Small intestine (tissue), 7 donors: ENCODE measurements at regions not wholly inside any gene's neighbourhood (a gene's known extent, or its start where the extent isn't known, plus 50 kb on each side); places are given as distances from the start of the nearest gene placed in this dataset.

Experiments
- DNase-seq, 2 donors: peaks; one replicate each; pipeline versions ENCODE4 v3.0.0 to v3.0.0-alpha.2; 2013
- FAIRE-seq: peaks from 2 replicates; lab custom pipeline; 2012; peaks lifted over from hg19 to GRCh38; lab: Jason Lieb, UNC
- H3K27ac ChIP-seq, 3 donors: one replicate each; pipeline ENCODE4 v1.5.1; 2013; ENCODE audit warnings: low read length in 2 of 3, mild to moderate bottlenecking in 2 of 3, control low read depth in 1 of 3, inconsistent platforms in 1 of 3, low read depth in 1 of 3, moderate library complexity in 1 of 3
- H3K27me3 ChIP-seq, 3 donors: one replicate each; pipeline ENCODE4 v1.6.1; 2013; ENCODE audit warnings: low read length in 3 of 3, inconsistent platforms in 1 of 3; ENCODE audit not compliant: control insufficient read depth in 3 of 3, insufficient read depth in 3 of 3
- H3K36me3 ChIP-seq, 3 donors: one replicate each; pipeline ENCODE4 v1.6.1; 2013; ENCODE audit warnings: low read length in 3 of 3, inconsistent platforms in 1 of 3, low read depth in 1 of 3, mild to moderate bottlenecking in 1 of 3, moderate library complexity in 1 of 3; ENCODE audit not compliant: control insufficient read depth in 3 of 3, insufficient read depth in 2 of 3
- H3K4me1 ChIP-seq, 3 donors: one replicate each; pipeline ENCODE4 v1.6.1; 2013; ENCODE audit warnings: low read length in 2 of 3, inconsistent platforms in 1 of 3, low read depth in 1 of 3, mild to moderate bottlenecking in 1 of 3, moderate library complexity in 1 of 3; ENCODE audit not compliant: control insufficient read depth in 3 of 3, insufficient read depth in 2 of 3
- H3K4me3 ChIP-seq, 3 donors: one replicate each; pipeline ENCODE4 v1.5.1; 2013; ENCODE audit warnings: low read length in 3 of 3, control low read depth in 1 of 3, inconsistent platforms in 1 of 3, low read depth in 1 of 3, mild to moderate bottlenecking in 1 of 3, moderate library complexity in 1 of 3
- H3K9me3 ChIP-seq, 2 donors: one replicate each; pipeline ENCODE4 v1.6.1; 2013; ENCODE audit warnings: low read depth in 1 of 2, low read length in 1 of 2; ENCODE audit not compliant: control insufficient read depth in 2 of 2, insufficient read depth in 1 of 2
- WGBS, 3 donors: extraction: QIAGEN DNeasy Blood & Tissue Kit; methylation state at CpG; one replicate each; pipeline ENCODE4 v1.1.7; 2013; 5-methylcytosine and 5-hydroxymethylcytosine counted together
- donor health status: healthy with polysubstance abuse.
- donor health status: control.
- donor health status: control.
- donor health status: Bipolar disorder and iron deficiency.
- donor health status: healthy.

DNA sequence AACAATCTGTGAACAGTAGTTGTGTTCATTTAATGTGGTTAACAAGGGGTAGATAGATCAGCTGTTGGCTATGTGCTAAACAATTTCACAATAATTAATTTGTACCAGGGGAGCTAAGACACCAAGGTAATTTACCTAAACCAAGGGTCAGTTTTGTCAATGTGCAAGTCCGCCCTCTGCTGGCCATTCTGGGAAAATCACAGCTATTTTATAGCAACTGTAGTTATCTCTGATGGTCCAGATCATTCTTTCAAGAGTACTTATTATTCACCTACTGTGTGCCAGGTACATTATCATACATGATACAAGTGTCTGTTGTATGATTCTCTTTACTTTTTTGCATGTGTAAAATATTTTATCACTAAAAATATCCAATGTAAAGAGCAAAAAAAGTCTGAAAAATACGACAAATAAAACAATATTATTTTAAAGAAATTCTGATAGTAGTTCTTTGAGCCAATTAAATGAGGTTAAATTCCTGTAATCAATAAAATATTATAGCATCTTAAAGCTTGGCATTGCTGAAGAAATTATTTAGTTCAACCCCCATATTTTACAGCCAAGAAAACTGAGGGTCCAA is 312.3 kb upstream of the FAM78B start:
- H3K27me3 ChIP-seq = no peaks in the 10 kb centered on the region
- H3K4me1 ChIP-seq = no peaks in the 10 kb centered on the region
- no peak overlapping the region for H3K4me3 ChIP-seq
- DNase-seq (peak; percentile 60 to 61), FAIRE-seq (peak; percentile 10)
- H3K36me3 ChIP-seq = no peaks in the 10 kb centered on the region
- 42 to 47% (median 46%) methylated on average over 2 of the region's 2 CpGs for WGBS, 3 donors
- H3K9me3 ChIP-seq = no peaks in the 10 kb centered on the region
- H3K27ac ChIP-seq = no peak overlapping the region

- no peaks in the 10 kb centered on the region for H3K9me3 ChIP-seq
- H3K4me1 ChIP-seq = no peaks in the 10 kb centered on the region
- no peaks in the 10 kb centered on the region for H3K36me3 ChIP-seq
- DNase-seq (no peak), FAIRE-seq (no peak)
- no peak overlapping the region for H3K27ac ChIP-seq
- no peaks in the 10 kb centered on the region for H3K27me3 ChIP-seq
- H3K4me3 ChIP-seq = no peak overlapping the region
These were observed 317.7 kb upstream of the FAM78B start for GRCh38 chr1:166484471-166484870.

- Histone ChIP-seq H3K4me1 (no peaks in the 10 kb centered on the region), H3K27me3 (no peaks in the 10 kb centered on the region), H3K4me3 (no peak overlapping the region), H3K9me3 (no peaks in the 10 kb centered on the region), H3K36me3 (no peaks in the 10 kb centered on the region), H3K27ac (no peak overlapping the region)
- no peak for FAIRE-seq
- no peak for DNase-seq
- 55 to 61% (median 59%) methylated on average over 6 of the region's 6 CpGs for WGBS, 3 donors
These were observed 318.1 kb upstream of the FAM78B start for GRCh38 chr1:166484871-166485270.

GRCh38 chr1:166485620-166486019 is 318.8 kb upstream of the FAM78B start:
- DNase-seq (no peak), FAIRE-seq (no peak)
- no peaks in the 10 kb centered on the region for H3K27me3 ChIP-seq
- no peaks in the 10 kb centered on the region for H3K36me3 ChIP-seq
- no peaks in the 10 kb centered on the region for H3K9me3 ChIP-seq
- 90 to 100% (median 100%) methylated on average over 1 of the region's 1 CpG for WGBS, 3 donors
- no peak overlapping the region for H3K4me3 ChIP-seq
- no peak overlapping the region for H3K27ac ChIP-seq
- H3K4me1 ChIP-seq = no peaks in the 10 kb centered on the region

DNA sequence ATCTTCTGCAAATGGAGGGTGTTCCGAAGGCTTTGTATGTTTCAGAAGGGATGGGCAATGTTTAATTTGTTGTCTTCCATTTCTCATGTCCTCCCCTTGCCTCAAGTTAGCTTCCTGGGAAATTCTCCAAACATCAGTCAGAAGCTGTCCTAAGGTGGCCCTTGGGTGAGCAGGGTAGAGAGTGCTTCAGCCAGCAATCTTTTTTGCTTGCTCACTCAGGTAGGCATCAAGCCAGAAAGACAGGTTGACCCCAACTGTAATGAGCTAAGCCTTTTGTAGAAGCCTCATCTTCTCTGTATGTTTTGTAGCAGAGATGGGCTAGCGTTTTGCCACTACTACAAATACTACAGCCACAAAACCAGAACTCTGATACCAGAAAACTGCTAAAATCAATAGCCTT is 321.5 kb upstream of the FAM78B start:
- WGBS, 3 donors = 87 to 98% (median 92%) methylated on average over 2 of the region's 2 CpGs
- FAIRE-seq = no peak

GRCh38 chr1:166489356-166489669 is 322.5 kb upstream of the FAM78B start:
- Histone ChIP-seq H3K27ac (peak overlapping the region in 2 of 3 donors; percentile 73 to 86), H3K4me1 (no peaks in the 10 kb centered on the region), H3K4me3 (no peak overlapping the region), H3K9me3 (no peaks in the 10 kb centered on the region), H3K27me3 (no peaks in the 10 kb centered on the region), H3K36me3 (no peaks in the 10 kb centered on the region)
- DNase-seq (no peak), FAIRE-seq (no peak)
- 76 to 83% (median 77%) methylated on average over 2 of the region's 2 CpGs for WGBS, 3 donors

More for the DNA sequence above, 321.5 kb upstream of the FAM78B start:
- Histone ChIP-seq H3K9me3 (no peaks in the 10 kb centered on the region), H3K27ac (no peak overlapping the region), H3K36me3 (no peaks in the 10 kb centered on the region), H3K4me3 (no peak overlapping the region), H3K4me1 (no peaks in the 10 kb centered on the region), H3K27me3 (no peaks in the 10 kb centered on the region)
- no peak for DNase-seq

- Histone ChIP-seq H3K4me3 (peak overlapping the region in 2 of 3 donors; percentile 7 to 28), H3K27ac (peak overlapping the region in 2 of 3 donors; percentile 73 to 86), H3K27me3 (no peaks in the 10 kb centered on the region), H3K36me3 (no peaks in the 10 kb centered on the region), H3K9me3 (no peaks in the 10 kb centered on the region), H3K4me1 (no peaks in the 10 kb centered on the region)
- DNase-seq (peak in 1 of 2 donors; percentile 84), FAIRE-seq (no peak)
- 15 to 44% (median 31%) methylated on average over 17 of the region's 17 CpGs for WGBS, 3 donors
These were observed 323.1 kb upstream of the FAM78B start for GRCh38 chr1:166489670-166490436.

DNA sequence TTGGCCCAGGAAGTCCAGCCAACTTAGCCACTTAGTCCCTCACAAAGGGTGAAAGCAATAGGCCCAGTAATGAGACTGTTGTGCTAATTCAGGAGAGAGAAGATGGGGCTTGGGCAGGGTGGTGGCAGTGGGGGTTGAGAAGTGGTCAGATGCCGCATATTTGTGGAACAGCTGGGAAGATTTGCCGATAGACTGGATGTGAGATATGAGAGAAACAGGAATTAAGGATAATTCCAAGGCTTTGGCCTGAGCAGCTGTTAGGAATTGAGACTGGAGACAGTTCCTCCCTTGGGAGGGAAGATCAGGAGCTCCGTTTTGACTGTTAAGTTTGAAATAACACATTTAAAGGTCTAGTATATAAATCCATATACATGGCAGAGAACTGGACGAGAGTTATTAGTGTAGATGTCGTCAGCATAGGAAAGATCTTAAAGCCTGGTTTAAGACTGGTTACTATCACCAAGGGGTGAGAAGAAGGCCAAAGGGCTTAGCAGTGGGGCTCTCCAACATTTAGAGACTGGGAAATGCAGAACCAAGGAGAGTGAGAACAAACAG is 323.7 kb upstream of the FAM78B start:
- DNase-seq (no peak), FAIRE-seq (no peak)
- H3K36me3 ChIP-seq = no peaks in the 10 kb centered on the region
- H3K27ac ChIP-seq = peak overlapping the region in 1 of 3 donors; percentile 86
- no peaks in the 10 kb centered on the region for H3K9me3 ChIP-seq
- no peak overlapping the region for H3K4me3 ChIP-seq
- no peaks in the 10 kb centered on the region for H3K4me1 ChIP-seq
- 64 to 72% (median 66%) methylated on average over 5 of the region's 5 CpGs for WGBS, 3 donors
- no peaks in the 10 kb centered on the region for H3K27me3 ChIP-seq
